ENCODE measurements at regions not wholly inside any gene's neighbourhood (a gene's known extent, or its start where the extent isn't known, plus 50 kb on each side); places are given as distances from the start of the nearest gene placed in this dataset.

- ChIA-PET POLR2A (no interaction called here), CTCF (no interaction called here)
- DNase-seq (ENCODE audit: extremely low spot score): no peak
- TF ChIP-seq CTCF (IDR thresholded peaks at IDR 0.05; ENCODE audit: control extremely low read depth, extremely low read depth, low read depth, missing control alignments): no peak
Observed at GRCh38 chr22:34004058-34004457, 83.8 kb upstream of the LARGE1 start.

GRCh38 chr22:34010259-34010658 is 90.0 kb upstream of the LARGE1 start:
- no peak for TF ChIP-seq CTCF (IDR thresholded peaks at IDR 0.05; ENCODE audit: control extremely low read depth, extremely low read depth, low read depth, missing control alignments)
- DNase-seq (ENCODE audit: extremely low spot score): no peak
- CTCF ChIA-PET: no interaction called here
- POLR2A ChIA-PET: no interaction called here

- CTCF ChIA-PET: no interaction called here
- no peak for DNase-seq (ENCODE audit: extremely low spot score)
- POLR2A ChIA-PET: no interaction called here
- TF ChIP-seq CTCF (IDR thresholded peaks at IDR 0.05; ENCODE audit: control extremely low read depth, extremely low read depth, low read depth, missing control alignments): no peak
Observed at GRCh38 chr22:34015642-34016041, 95.4 kb upstream of the LARGE1 start.

GRCh38 chr22:34017205-34017604 is 96.9 kb upstream of the LARGE1 start:
- ChIA-PET POLR2A (no interaction called here), CTCF (interaction anchor here (1.6 kb wide), 1 partner anchor 19 kb away, joined by 3 read pairs; no protein-coding TSS in a partner anchor)
- TF ChIP-seq CTCF (IDR thresholded peaks at IDR 0.05; ENCODE audit: control extremely low read depth, extremely low read depth, low read depth, missing control alignments): no peak
- no peak for DNase-seq (ENCODE audit: extremely low spot score)

- TF ChIP-seq CTCF (IDR thresholded peaks at IDR 0.05; ENCODE audit: control extremely low read depth, extremely low read depth, low read depth, missing control alignments): no peak
- ChIA-PET POLR2A (no interaction called here), CTCF (no interaction called here)
- no peak for DNase-seq (ENCODE audit: extremely low spot score)
Observed at GRCh38 chr22:34019190-34019845, 99.0 kb upstream of the LARGE1 start.

GRCh38 chr22:34035209-34035608 is 114.9 kb upstream of the LARGE1 start:
- TF ChIP-seq CTCF (IDR thresholded peaks at IDR 0.05; ENCODE audit: control extremely low read depth, extremely low read depth, low read depth, missing control alignments): no peak
- ChIA-PET CTCF (no interaction called here), POLR2A (no interaction called here)
- no peak for DNase-seq (ENCODE audit: extremely low spot score)

GRCh38 chr22:34036931-34037330 is 116.7 kb upstream of the LARGE1 start:
- no peak for DNase-seq (ENCODE audit: extremely low spot score)
- ChIA-PET CTCF (no interaction called here), POLR2A (no interaction called here)
- TF ChIP-seq CTCF (IDR thresholded peaks at IDR 0.05; ENCODE audit: control extremely low read depth, extremely low read depth, low read depth, missing control alignments): no peak
